HepG2 (cell line): ENCODE measurements at regions not wholly inside any gene's neighbourhood (a gene's known extent, or its start where the extent isn't known, plus 50 kb on each side); places are given as distances from the start of the nearest gene placed in this dataset.
"Not testable (repeated sequence)": the region's sequence is repeated elsewhere in the genome, so short reads cannot be mapped to it uniquely, and the experiment has no call there.

Experiments
- ATAC-seq: fragments of 200-7000 bp; cut with Tn5 transposase; 3 replicates; pipeline ENCODE4 v1.9.1; 2020; ENCODE audit warnings: mild to moderate bottlenecking, moderate library complexity
- BruUV-seq: library from RNA; stranded (reverse); fragments of 400-500 nt; replicated peaks from 2 replicates; lab custom pipeline; 2021; lab: Mats Ljungman, UMichigan
- CTCF ChIA-PET: fragments of 300-600 bp; formaldehyde crosslinking; extraction: SDS; loops from one replicate; lab custom pipeline; 2021; ENCODE audit warnings: low total read pairs, inconsistent platforms, low intra/inter-chr PET ratio; lab: Yijun Ruan, JAX
- POLR2A ChIA-PET: fragments of 350-600 bp; sonication (Branson Sonifier 250); formaldehyde crosslinking; loops from one replicate; lab custom pipeline; 2020; ENCODE audit warnings: antibody characterized with exemption, inconsistent platforms; lab: Yijun Ruan, JAX
- DNase-seq: peaks from one replicate; pipeline ENCODE4 v3.0.0-alpha.2; 2015; ENCODE audit warnings: low spot score
- FAIRE-seq: peaks from 3 replicates; lab custom pipeline; 2011; peaks lifted over from hg19 to GRCh38; lab: Jason Lieb, UNC
- H2AFZ ChIP-seq: one replicate; pipeline ENCODE4 v1.6.1; 2011; ENCODE audit warnings: low read length, inconsistent platforms
- H3K27ac ChIP-seq: fragments of 300-600 bp; 3 replicates; pipeline ENCODE4 v1.8.0; 2011; ENCODE audit warnings: mixed run types, mild to moderate bottlenecking, mixed read lengths, low read length, inconsistent platforms; ENCODE audit not compliant: insufficient read depth; ENCODE audit errors: extremely low read length
- H3K27me3 ChIP-seq, 2 experiments: fragments of 200-600 bp in 1 of 2; 2 replicates in 1 of 2; 3 replicates in 1 of 2; pipeline versions ENCODE4 v1.6.0 to v1.8.0; 2011; ENCODE audit warnings: low read length in 2 of 2, mild to moderate bottlenecking in 2 of 2, moderate library complexity in 2 of 2, inconsistent platforms in 1 of 2; ENCODE audit not compliant: insufficient read depth in 2 of 2, control insufficient read depth in 1 of 2
- H3K36me3 ChIP-seq, 2 experiments: fragments of 200-600 bp in 1 of 2; replicated peaks in 1 of 2; 2 replicates in 1 of 2; 3 replicates in 1 of 2; pipeline versions ENCODE4 v1.5.1 to v1.8.0; 2011; ENCODE audit warnings: low read length in 2 of 2, inconsistent platforms in 1 of 2; ENCODE audit not compliant: insufficient read depth in 2 of 2, control insufficient read depth in 1 of 2
- H3K4me1 ChIP-seq: 2 replicates; pipeline ENCODE4 v1.5.1; 2012; ENCODE audit warnings: low read length, inconsistent platforms; ENCODE audit not compliant: insufficient read depth
- H3K4me2 ChIP-seq: 2 replicates; pipeline ENCODE4 v1.6.0; 2011; ENCODE audit warnings: low read depth, low read length, inconsistent platforms
- H3K4me3 ChIP-seq, 3 experiments: fragments of 200-600 bp in 1 of 3; sonication (generic), shearing (Covaris generic) in 1 of 3; replicated peaks in 1 of 3; 2 replicates each; pipeline ENCODE4 v1.5.1; 2011 to 2016; ENCODE audit warnings: low read length in 3 of 3, inconsistent platforms in 2 of 3, low read depth in 2 of 3, mild to moderate bottlenecking in 2 of 3, control low read depth in 1 of 3, mixed read lengths in 1 of 3; ENCODE audit not compliant: insufficient read depth in 1 of 3
- H3K79me2 ChIP-seq: one replicate; pipeline ENCODE4 v1.6.1; 2011; ENCODE audit warnings: low read length, inconsistent platforms; ENCODE audit not compliant: insufficient read depth
- H3K9ac ChIP-seq: 2 replicates; pipeline ENCODE4 v1.6.0; 2011; ENCODE audit warnings: mild to moderate bottlenecking, low read depth, low read length, inconsistent platforms; ENCODE audit not compliant: insufficient read depth
- H3K9me3 ChIP-seq: 2 replicates; pipeline ENCODE4 v1.5.1; 2012; ENCODE audit warnings: mild to moderate bottlenecking, low read length
- H4K20me1 ChIP-seq: 2 replicates; pipeline ENCODE4 v1.6.0; 2011; ENCODE audit warnings: inconsistent platforms, mild to moderate bottlenecking, low read length, moderate library complexity; ENCODE audit not compliant: insufficient read depth
- AGO2 ChIP-seq: fragments of 200-400 bp; formaldehyde crosslinking; optimal IDR thresholded peaks from 2 replicates; pipeline ENCODE3; 2017; ENCODE audit warnings: mild to moderate bottlenecking, low read depth, low read length, moderate library complexity
- ATAD3A ChIP-seq: sonication (generic); formaldehyde crosslinking; IDR thresholded peaks from 2 replicates; pipeline ENCODE4 v1.4.0; 2020; ENCODE audit warnings: missing genetic modification reagents
- ATF7-NPFF ChIP-seq: sonication (generic); formaldehyde crosslinking; IDR thresholded peaks from 2 replicates; pipeline ENCODE4 v1.8.1; 2023; ENCODE audit warnings: mild to moderate bottlenecking, low read depth, missing genetic modification reagents, moderate library complexity
- BRCA1 ChIP-seq: sonication (generic); formaldehyde crosslinking; IDR thresholded peaks from 2 replicates; pipeline ENCODE4 v1.4.0; 2020; ENCODE audit warnings: missing genetic modification reagents
- TFDP1 ChIP-seq: IDR thresholded peaks from 2 replicates; pipeline ENCODE4 v1.6.1; 2016; ENCODE audit warnings: missing compliant biosample characterization, missing genetic modification reagents, borderline replicate concordance
- ZNF317 ChIP-seq: sonication (generic); formaldehyde crosslinking; IDR thresholded peaks from 2 replicates; pipeline ENCODE4 v1.5.0; 2020; ENCODE audit warnings: mild to moderate bottlenecking, missing genetic modification reagents
- ZNF367 ChIP-seq: sonication (generic); formaldehyde crosslinking; IDR thresholded peaks from 2 replicates; pipeline ENCODE4 v1.4.0; 2020; ENCODE audit warnings: missing genetic modification reagents, borderline replicate concordance
- WGBS: methylation state at CpG from one replicate; pipeline ENCODE4 v1.1.6; 2017; ENCODE audit warnings: low lambda C conversion rate; 5-methylcytosine and 5-hydroxymethylcytosine counted together
- in situ Hi-C: cut with HindIII; loops from 2 replicates; pipeline ENCODE4 v1.10.0; 2017; ENCODE audit warnings: low pct_unique_long_range_greater_than_20kb; ENCODE audit not compliant: extremely low pct_ligation_motif_present
- intact Hi-C: fragments of 100-400 bp; cut with micrococcal nuclease; formaldehyde crosslinking; loops from one replicate; pipeline ENCODE4 v1.10.0; 2022; ENCODE audit not compliant: unreplicated experiment
- TF ChIP-seq, protein P1 (sequence below): sonication (generic); formaldehyde crosslinking; IDR thresholded peaks from 2 replicates; pipeline ENCODE4 v1.5.1; 2020; ENCODE audit warnings: mild to moderate bottlenecking, missing genetic modification reagents

DNA sequence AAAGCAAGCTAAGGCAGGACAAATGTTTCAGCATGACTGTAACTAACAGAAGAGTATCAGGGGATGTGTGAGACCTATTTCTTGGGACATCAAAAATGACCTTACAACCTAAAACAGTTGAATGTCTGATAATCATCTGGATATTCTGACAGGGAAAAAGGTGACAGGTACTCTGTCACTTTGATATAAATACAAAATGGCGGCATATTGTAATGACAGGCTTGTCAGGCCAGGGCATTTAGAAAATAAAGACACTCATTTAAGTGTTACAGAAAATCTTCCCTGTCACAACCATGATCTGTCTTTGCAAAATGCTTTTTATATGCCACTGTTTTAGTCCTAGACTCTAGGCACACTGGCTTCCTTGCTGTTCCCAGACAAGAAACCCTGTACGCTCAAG is 1033.3 kb upstream of the FLRT2 start:
- 13% methylated on average over 2 of the region's 2 CpGs for WGBS
- no peak overlapping the region for H2AFZ ChIP-seq
- no peak for DNase-seq
- no peak overlapping the region for H3K27ac ChIP-seq
- peaks cover 66% of the 10 kb centered on the region for H3K9me3 ChIP-seq
- no peaks in the 10 kb centered on the region for H3K27me3 ChIP-seq
- FAIRE-seq, result no peak
- intact Hi-C loops (no loop called here), in situ Hi-C loops (no loop called here)
- H3K36me3 ChIP-seq, result no peaks in the 10 kb centered on the region
- no peaks in the 10 kb centered on the region for H4K20me1 ChIP-seq
- CTCF ChIA-PET, result no interaction called here
- no peak overlapping the region for H3K9ac ChIP-seq
- POLR2A ChIA-PET, result no interaction called here
- TF ChIP-seq, protein P1, sequence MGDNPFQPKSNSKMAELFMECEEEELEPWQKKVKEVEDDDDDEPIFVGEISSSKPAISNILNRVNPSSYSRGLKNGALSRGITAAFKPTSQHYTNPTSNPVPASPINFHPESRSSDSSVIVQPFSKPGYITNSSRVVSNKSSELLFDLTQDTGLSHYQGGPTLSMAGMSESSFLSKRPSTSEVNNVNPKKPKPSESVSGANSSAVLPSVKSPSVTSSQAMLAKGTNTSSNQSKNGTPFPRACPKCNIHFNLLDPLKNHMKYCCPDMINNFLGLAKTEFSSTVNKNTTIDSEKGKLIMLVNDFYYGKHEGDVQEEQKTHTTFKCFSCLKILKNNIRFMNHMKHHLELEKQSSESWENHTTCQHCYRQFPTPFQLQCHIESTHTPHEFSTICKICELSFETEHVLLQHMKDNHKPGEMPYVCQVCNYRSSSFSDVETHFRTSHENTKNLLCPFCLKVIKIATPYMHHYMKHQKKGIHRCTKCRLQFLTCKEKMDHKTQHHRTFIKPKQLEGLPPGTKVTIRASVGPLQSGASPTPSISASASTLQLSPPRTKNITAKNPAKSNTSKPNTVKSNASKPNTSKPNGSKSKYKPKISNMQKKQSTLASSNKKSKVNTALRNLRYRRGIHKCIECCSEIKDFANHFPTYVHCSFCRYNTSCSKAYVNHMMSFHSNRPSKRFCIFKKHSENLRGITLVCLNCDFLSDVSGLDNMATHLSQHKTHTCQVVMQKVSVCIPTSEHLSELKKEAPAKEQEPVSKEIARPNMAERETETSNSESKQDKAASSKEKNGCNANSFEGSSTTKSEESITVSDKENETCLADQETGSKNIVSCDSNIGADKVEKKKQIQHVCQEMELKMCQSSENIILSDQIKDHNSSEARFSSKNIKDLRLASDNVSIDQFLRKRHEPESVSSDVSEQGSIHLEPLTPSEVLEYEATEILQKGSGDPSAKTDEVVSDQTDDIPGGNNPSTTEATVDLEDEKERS (CRISPR knock-in tag), result no peak
- TF ChIP-seq ZNF367 (CRISPR knock-in tag) (no peak), BRCA1 (CRISPR knock-in tag) (no peak), TFDP1 (CRISPR knock-in tag) (no peak), ATF7-NPFF (CRISPR knock-in tag) (no peak), AGO2 (no peak), ZNF317 (CRISPR knock-in tag) (no peak), ATAD3A (CRISPR knock-in tag) (no peak)
- no peaks in the 10 kb centered on the region for H3K79me2 ChIP-seq
- no peak overlapping the region for H3K4me3 ChIP-seq
- no peak overlapping the region for H3K4me2 ChIP-seq
- no peaks in the 10 kb centered on the region for H3K4me1 ChIP-seq
- no TSS peak for BruUV-seq
- no peak for ATAC-seq

GRCh38 chr14:84512823-84513222 is 1017.1 kb upstream of the FLRT2 start:
- H3K4me3 ChIP-seq, FAIRE-seq, H3K4me2 ChIP-seq, H3K4me1 ChIP-seq, POLR2A ChIA-PET, H3K36me3 ChIP-seq, BruUV-seq, H3K79me2 ChIP-seq, intact Hi-C loops, H2AFZ ChIP-seq, H3K9ac ChIP-seq, H3K27ac ChIP-seq, DNase-seq, ATAC-seq, CTCF ChIA-PET, H4K20me1 ChIP-seq, H3K27me3 ChIP-seq, in situ Hi-C loops: not testable (repeated sequence)
- 80% methylated on average over 2 of the region's 18 CpGs for WGBS
- H3K9me3 ChIP-seq, result peaks cover 43% of the 10 kb centered on the region
